ENCODE measurements at regions not wholly inside any gene's neighbourhood (a gene's known extent, or its start where the extent isn't known, plus 50 kb on each side); places are given as distances from the start of the nearest gene placed in this dataset.

DNA sequence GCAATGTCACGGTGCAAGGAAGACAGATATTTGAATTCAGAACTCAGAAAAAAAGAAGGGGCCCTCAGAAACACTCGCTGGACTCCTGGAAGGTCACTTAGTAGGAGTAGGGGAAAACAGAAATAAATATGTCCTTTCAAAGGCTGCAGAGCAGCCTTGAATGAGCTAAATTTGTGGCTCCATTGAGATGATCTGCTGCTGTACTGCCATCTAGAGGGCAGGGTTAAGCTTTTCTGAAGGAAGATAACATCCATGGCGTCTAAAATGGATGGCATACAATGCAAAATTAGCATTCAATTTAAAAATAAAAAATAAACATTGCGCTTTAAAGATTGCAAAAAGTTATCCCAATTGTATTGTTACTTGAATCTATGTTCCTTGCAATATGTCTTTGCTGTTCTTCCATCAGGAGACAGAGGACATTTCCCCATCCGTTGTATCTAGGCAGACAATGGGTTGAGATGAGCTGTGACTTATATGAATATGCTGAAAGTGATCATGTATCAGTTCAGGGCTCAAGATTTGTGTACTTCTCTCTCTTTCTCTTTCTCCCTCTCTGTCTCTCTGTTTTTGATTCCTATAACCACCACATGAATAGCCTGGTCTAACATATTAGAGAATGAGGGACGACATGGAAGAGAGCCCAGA is 642.2 kb downstream of the SH2D4B start:
- H3K27ac ChIP-seq (ENCODE audit: extremely low read length, insufficient read depth, low read length) = no peak overlapping the region
- TF ChIP-seq ZNF614 (CRISPR knock-in tag; IDR thresholded peaks at IDR 0.05; ENCODE audit: borderline replicate concordance) = no peak
- DNase-seq (ENCODE audit: low spot score) = peak; percentile 0
- FAIRE-seq = no peak
- in situ Hi-C loops (cut with HindIII; ENCODE audit: extremely low pct_ligation_motif_present, low pct_unique_long_range_greater_than_20kb) = no loop called here
- H3K9me3 ChIP-seq (ENCODE audit: low read length) = peaks cover 60% of the 10 kb centered on the region
- H3K79me2 ChIP-seq (ENCODE audit: insufficient read depth, low read length) = no peaks in the 10 kb centered on the region
- 3% methylated on average over 6 of the region's 6 CpGs for WGBS (ENCODE audit: low lambda C conversion rate)
- no peak overlapping the region for H3K4me3 ChIP-seq (replicated peaks in 1 of 3; ENCODE audit: insufficient read depth in 1 of 3, low read depth in 2 of 3, low read length in 3 of 3)
- no peak overlapping the region for H3K4me2 ChIP-seq (ENCODE audit: low read depth, low read length)
- intact Hi-C loops (cut with micrococcal nuclease; ENCODE audit: unreplicated experiment) = no loop called here
- H3K27me3 ChIP-seq (ENCODE audit: control insufficient read depth in 1 of 2, insufficient read depth in 2 of 2, low read length in 2 of 2) = no peaks in the 10 kb centered on the region
- no peaks in the 10 kb centered on the region for H3K36me3 ChIP-seq (replicated peaks in 1 of 2; ENCODE audit: control insufficient read depth in 1 of 2, insufficient read depth in 2 of 2, low read length in 2 of 2)
- ChIA-PET POLR2A (no interaction called here), CTCF (ENCODE audit: low intra/inter-chr PET ratio, low total read pairs) (no interaction called here)
- H4K20me1 ChIP-seq (ENCODE audit: insufficient read depth, low read length) = no peaks in the 10 kb centered on the region
- BruUV-seq (replicated peaks) = no TSS peak
- H2AFZ ChIP-seq (ENCODE audit: low read length) = no peak overlapping the region
- no peak for ATAC-seq
- no peaks in the 10 kb centered on the region for H3K4me1 ChIP-seq (ENCODE audit: insufficient read depth, low read length)
- no peak overlapping the region for H3K9ac ChIP-seq (ENCODE audit: insufficient read depth, low read depth, low read length)

DNA sequence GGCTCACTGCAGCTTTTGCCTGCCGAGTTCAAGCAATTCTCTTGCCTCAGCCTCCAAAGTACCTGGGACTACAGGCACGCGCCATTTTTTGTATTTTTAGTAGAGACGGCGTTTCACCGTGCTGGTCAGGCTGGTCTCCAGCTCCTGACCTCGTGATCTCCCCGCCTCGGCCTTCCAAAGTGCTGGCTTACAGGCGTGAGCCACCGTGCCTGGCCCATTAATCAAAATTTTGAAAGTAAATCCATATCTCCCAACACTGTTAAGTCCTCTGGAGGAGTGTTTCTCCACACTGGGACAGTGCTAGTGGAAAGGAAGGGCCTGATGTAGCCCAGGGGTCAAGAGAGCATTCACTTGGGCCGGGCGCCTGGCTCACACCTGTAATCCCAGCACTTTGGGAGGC is 644.6 kb downstream of the SH2D4B start:
- in situ Hi-C loops (cut with HindIII; ENCODE audit: extremely low pct_ligation_motif_present, low pct_unique_long_range_greater_than_20kb) (no loop called here), intact Hi-C loops (cut with micrococcal nuclease; ENCODE audit: unreplicated experiment) (no loop called here)
- no peak for FAIRE-seq
- H3K36me3 ChIP-seq (replicated peaks in 1 of 2; ENCODE audit: control insufficient read depth in 1 of 2, insufficient read depth in 2 of 2, low read length in 2 of 2) = no peaks in the 10 kb centered on the region
- H3K4me2 ChIP-seq (ENCODE audit: low read depth, low read length) = no peak overlapping the region
- TF ChIP-seq SOX13 (IDR thresholded peaks at IDR 0.05) (no peak), SOX13 (CRISPR knock-in tag; conservative IDR thresholded peaks at IDR 0.05 in 1 of 2, IDR thresholded peaks at IDR 0.05 in 1 of 2) (no peak), LRRFIP1 (CRISPR knock-in tag; conservative IDR thresholded peaks at IDR 0.05) (no peak), SP140L (CRISPR knock-in tag; IDR thresholded peaks at IDR 0.05; ENCODE audit: borderline replicate concordance) (no peak), ZNF674 (CRISPR knock-in tag; IDR thresholded peaks at IDR 0.05; ENCODE audit: low read depth) (no peak), ZNF337 (CRISPR knock-in tag; IDR thresholded peaks at IDR 0.05; ENCODE audit: borderline replicate concordance, low read depth) (no peak), KLF12 (CRISPR knock-in tag; IDR thresholded peaks at IDR 0.05; ENCODE audit: borderline replicate concordance) (no peak), KLF16 (CRISPR knock-in tag; IDR thresholded peaks at IDR 0.05) (no peak), ZNF362 (CRISPR knock-in tag; IDR thresholded peaks at IDR 0.05; ENCODE audit: borderline replicate concordance) (no peak), JUNB (CRISPR knock-in tag; IDR thresholded peaks at IDR 0.05; ENCODE audit: borderline replicate concordance) (no peak), ZNF44 (CRISPR knock-in tag; IDR thresholded peaks at IDR 0.05) (no peak), ZNF232 (CRISPR knock-in tag; IDR thresholded peaks at IDR 0.05; ENCODE audit: borderline replicate concordance) (no peak)
- TF ChIP-seq, protein P1, sequence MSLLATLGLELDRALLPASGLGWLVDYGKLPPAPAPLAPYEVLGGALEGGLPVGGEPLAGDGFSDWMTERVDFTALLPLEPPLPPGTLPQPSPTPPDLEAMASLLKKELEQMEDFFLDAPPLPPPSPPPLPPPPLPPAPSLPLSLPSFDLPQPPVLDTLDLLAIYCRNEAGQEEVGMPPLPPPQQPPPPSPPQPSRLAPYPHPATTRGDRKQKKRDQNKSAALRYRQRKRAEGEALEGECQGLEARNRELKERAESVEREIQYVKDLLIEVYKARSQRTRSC (CRISPR knock-in tag; IDR thresholded peaks at IDR 0.05; ENCODE audit: low read depth) = no peak
- H3K9ac ChIP-seq (ENCODE audit: insufficient read depth, low read depth, low read length) = no peak overlapping the region
- no peaks in the 10 kb centered on the region for H3K27me3 ChIP-seq (ENCODE audit: control insufficient read depth in 1 of 2, insufficient read depth in 2 of 2, low read length in 2 of 2)
- peaks cover 55% of the 10 kb centered on the region for H3K9me3 ChIP-seq (ENCODE audit: low read length)
- no peak for DNase-seq (ENCODE audit: low spot score)
- BruUV-seq (replicated peaks) = no TSS peak
- H3K4me3 ChIP-seq (replicated peaks in 1 of 3; ENCODE audit: insufficient read depth in 1 of 3, low read depth in 2 of 3, low read length in 3 of 3) = no peak overlapping the region
- no peaks in the 10 kb centered on the region for H3K4me1 ChIP-seq (ENCODE audit: insufficient read depth, low read length)
- no peak for ATAC-seq
- POLR2A ChIA-PET = no interaction called here
- 53% methylated on average over 13 of the region's 13 CpGs for WGBS (ENCODE audit: low lambda C conversion rate)
- H3K27ac ChIP-seq (ENCODE audit: extremely low read length, insufficient read depth, low read length) = no peak overlapping the region
- no peaks in the 10 kb centered on the region for H3K79me2 ChIP-seq (ENCODE audit: insufficient read depth, low read length)
- no peak overlapping the region for H2AFZ ChIP-seq (ENCODE audit: low read length)
- H4K20me1 ChIP-seq (ENCODE audit: insufficient read depth, low read length) = no peaks in the 10 kb centered on the region
- CTCF ChIA-PET (ENCODE audit: low intra/inter-chr PET ratio, low total read pairs) = no interaction called here

Data from HepG2 (cell line).